PC-3 (cell line): ENCODE measurements at regions not wholly inside any gene's neighbourhood (a gene's known extent, or its start where the extent isn't known, plus 50 kb on each side); places are given as distances from the start of the nearest gene placed in this dataset.
"Not testable (repeated sequence)": the region's sequence is repeated elsewhere in the genome, so short reads cannot be mapped to it uniquely, and the experiment has no call there.

Experiments used
- ATAC-seq: fragments of 200-7000 bp; cut with Tn5 transposase; 2 replicates; pipeline ENCODE4 v1.9.1; 2020; ENCODE audit warnings: mild to moderate bottlenecking, moderate library complexity
- BruUV-seq: library from RNA; stranded (reverse); fragments of 400-500 nt; replicated peaks from 2 replicates; lab custom pipeline; 2021; lab: Mats Ljungman, UMichigan
- CTCF ChIA-PET: fragments of 300-600 bp; sonication (Branson Sonifier 250); formaldehyde crosslinking; loops from one replicate; lab custom pipeline; 2022; ENCODE audit warnings: antibody characterized with exemption; lab: Charles Lee
- POLR2A ChIA-PET: fragments of 300-600 bp; sonication (Branson Sonifier 250); formaldehyde crosslinking; loops from one replicate; lab custom pipeline; 2022; ENCODE audit warnings: antibody characterized with exemption; ENCODE audit not compliant: unreplicated experiment; lab: Charles Lee
- DNase-seq: peaks from one replicate; pipeline ENCODE4 v3.0.0-alpha.2; 2015
- H2AFZ ChIP-seq: fragments of 300-600 bp; sonication (generic); 2 replicates; pipeline ENCODE4 v1.6.0; 2016; ENCODE audit warnings: antibody characterized with exemption, low read length
- H3F3A ChIP-seq: fragments of 300-600 bp; sonication (generic); one replicate; pipeline ENCODE4 v1.6.0; 2017; ENCODE audit warnings: antibody characterized with exemption, low read length, control low read depth, mild to moderate bottlenecking; ENCODE audit not compliant: unreplicated experiment
- H3K27ac ChIP-seq: fragments of 300-600 bp; sonication (generic); 2 replicates; pipeline ENCODE4 v1.5.1; 2016; ENCODE audit warnings: mild to moderate bottlenecking, low read length
- H3K27me3 ChIP-seq: fragments of 300-600 bp; sonication (generic); 2 replicates; pipeline ENCODE4 v1.6.1; 2016; ENCODE audit warnings: low read length, mixed read lengths
- H3K36me3 ChIP-seq: fragments of 300-600 bp; sonication (generic); 2 replicates; pipeline ENCODE4 v1.6.1; 2016; ENCODE audit warnings: low read depth, mixed run types, low read length, mixed read lengths
- H3K4me1 ChIP-seq: fragments of 300-600 bp; sonication (generic); 2 replicates; pipeline ENCODE4 v1.5.1; 2016; ENCODE audit warnings: low read length; ENCODE audit not compliant: insufficient read depth
- H3K4me2 ChIP-seq: fragments of 300-600 bp; sonication (generic); 2 replicates; pipeline ENCODE4 v1.6.0; 2016; ENCODE audit warnings: low read length
- H3K4me3 ChIP-seq: fragments of 300-600 bp; sonication (generic); 2 replicates; pipeline ENCODE4 v1.5.1; 2016; ENCODE audit warnings: mild to moderate bottlenecking, low read length, mixed read lengths
- H3K79me2 ChIP-seq: fragments of 300-600 bp; sonication (generic); 2 replicates; pipeline ENCODE4 v1.6.1; 2017; ENCODE audit warnings: low read length, mixed read lengths
- H3K9ac ChIP-seq: fragments of 300-600 bp; sonication (generic); 2 replicates; pipeline ENCODE4 v1.6.0; 2016; ENCODE audit warnings: mild to moderate bottlenecking, low read length
- H3K9me2 ChIP-seq: fragments of 300-600 bp; sonication (generic); replicated peaks from 2 replicates; pipeline ENCODE4 v1.6.1; 2016; ENCODE audit warnings: mixed run types, low read length, mixed read lengths
- H3K9me3 ChIP-seq: fragments of 300-600 bp; sonication (generic); 2 replicates; pipeline ENCODE4 v1.6.1; 2016; ENCODE audit warnings: low read length, mixed read lengths
- H4K20me1 ChIP-seq: fragments of 300-600 bp; sonication (generic); 2 replicates; pipeline ENCODE4 v1.6.1; 2016; ENCODE audit warnings: low read length, mixed read lengths
- EZH2 ChIP-seq: fragments of 300-600 bp; sonication (generic); IDR thresholded peaks from one replicate; pipeline ENCODE4 v1.6.1; 2017; ENCODE audit warnings: antibody characterized with exemption, mild to moderate bottlenecking, low read length; ENCODE audit not compliant: unreplicated experiment
- EZH2phosphoT487 ChIP-seq: fragments of 300-600 bp; sonication (generic); IDR thresholded peaks from 2 replicates; pipeline ENCODE4 v1.6.1; 2018; ENCODE audit warnings: mild to moderate bottlenecking, antibody characterized with exemption, low read length, borderline replicate concordance
- intact Hi-C: fragments of 100-400 bp; cut with micrococcal nuclease; formaldehyde crosslinking; loops from 2 replicates; pipeline ENCODE4 v1.9.0; 2023
- TF ChIP-seq, protein P1 (sequence below): fragments of 300-600 bp; sonication (generic); conservative IDR thresholded peaks from 2 replicates; pipeline ENCODE4 v1.5.1; 2017; ENCODE audit warnings: antibody characterized with exemption, low read depth, mild to moderate bottlenecking, low read length

DNA sequence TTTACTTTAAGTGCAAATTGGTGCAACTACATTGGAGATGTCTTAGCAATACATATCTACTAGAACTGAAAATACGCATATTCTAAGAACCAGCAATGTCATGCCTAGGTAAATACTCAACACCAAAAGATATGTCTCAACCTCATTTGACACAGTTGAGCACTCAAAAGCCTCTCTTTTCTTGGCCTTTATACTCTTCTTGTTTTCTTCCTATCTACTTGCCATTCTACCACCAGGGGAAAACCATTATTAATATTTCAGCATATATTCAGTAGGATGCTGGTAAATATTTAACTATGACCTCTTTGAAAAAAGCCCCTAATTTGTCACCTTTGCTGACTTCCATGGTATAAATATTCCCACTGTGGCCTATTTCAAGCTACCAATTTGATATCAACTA is 443.8 kb downstream of the LRRC70 start:
- Histone ChIP-seq H3F3A (no peaks in the 10 kb centered on the region), H2AFZ (no peak overlapping the region), H3K36me3 (no peaks in the 10 kb centered on the region), H3K4me3 (no peak overlapping the region), H3K27ac (no peak overlapping the region), H3K4me2 (no peak overlapping the region), H3K9ac (no peak overlapping the region), H3K9me3 (no peaks in the 10 kb centered on the region), H3K4me1 (no peaks in the 10 kb centered on the region), H3K9me2 (no peaks in the 10 kb centered on the region), H3K79me2 (no peaks in the 10 kb centered on the region), H4K20me1 (no peaks in the 10 kb centered on the region), H3K27me3 (no peaks in the 10 kb centered on the region)
- DNase-seq = no peak
- ChIA-PET CTCF (no interaction called here), POLR2A (no interaction called here)
- ATAC-seq = no peak
- BruUV-seq = no TSS peak
- TF ChIP-seq EZH2phosphoT487 (no peak), EZH2 (no peak)
- TF ChIP-seq, protein P1, sequence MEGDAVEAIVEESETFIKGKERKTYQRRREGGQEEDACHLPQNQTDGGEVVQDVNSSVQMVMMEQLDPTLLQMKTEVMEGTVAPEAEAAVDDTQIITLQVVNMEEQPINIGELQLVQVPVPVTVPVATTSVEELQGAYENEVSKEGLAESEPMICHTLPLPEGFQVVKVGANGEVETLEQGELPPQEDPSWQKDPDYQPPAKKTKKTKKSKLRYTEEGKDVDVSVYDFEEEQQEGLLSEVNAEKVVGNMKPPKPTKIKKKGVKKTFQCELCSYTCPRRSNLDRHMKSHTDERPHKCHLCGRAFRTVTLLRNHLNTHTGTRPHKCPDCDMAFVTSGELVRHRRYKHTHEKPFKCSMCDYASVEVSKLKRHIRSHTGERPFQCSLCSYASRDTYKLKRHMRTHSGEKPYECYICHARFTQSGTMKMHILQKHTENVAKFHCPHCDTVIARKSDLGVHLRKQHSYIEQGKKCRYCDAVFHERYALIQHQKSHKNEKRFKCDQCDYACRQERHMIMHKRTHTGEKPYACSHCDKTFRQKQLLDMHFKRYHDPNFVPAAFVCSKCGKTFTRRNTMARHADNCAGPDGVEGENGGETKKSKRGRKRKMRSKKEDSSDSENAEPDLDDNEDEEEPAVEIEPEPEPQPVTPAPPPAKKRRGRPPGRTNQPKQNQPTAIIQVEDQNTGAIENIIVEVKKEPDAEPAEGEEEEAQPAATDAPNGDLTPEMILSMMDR = no peak
- intact Hi-C loops = no loop called here

DNA sequence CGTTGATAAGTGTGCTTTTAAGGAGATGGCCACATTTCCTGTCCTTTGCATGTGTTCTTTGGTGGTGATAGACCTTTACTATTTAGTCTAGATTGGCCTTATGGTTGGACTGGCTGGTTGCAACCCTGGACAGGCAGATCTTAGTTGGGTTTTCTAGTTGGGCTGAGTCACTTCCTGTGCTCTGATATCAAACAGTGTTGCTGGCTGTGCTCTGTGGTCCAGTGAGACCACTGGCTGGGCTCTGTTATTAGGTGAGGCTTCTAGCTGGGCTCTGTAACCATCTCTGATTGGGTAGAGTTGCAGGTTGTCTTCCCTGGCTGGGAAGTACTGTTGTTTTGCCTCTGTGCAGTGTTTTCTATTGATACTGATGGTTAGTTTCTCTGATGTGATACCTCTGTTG is 432.5 kb downstream of the LRRC70 start:
- no peak for TF ChIP-seq EZH2
- TF ChIP-seq, protein P1 = no peak
- TF ChIP-seq EZH2phosphoT487 = no peak
- DNase-seq (no peak), ATAC-seq (no peak)
- Histone ChIP-seq H3K4me1 (no peaks in the 10 kb centered on the region), H3K9me2 (no peaks in the 10 kb centered on the region), H3K79me2 (no peaks in the 10 kb centered on the region), H3K4me2 (no peak overlapping the region), H3K36me3 (no peaks in the 10 kb centered on the region), H3K9ac (no peak overlapping the region), H3K4me3 (no peak overlapping the region), H2AFZ (no peak overlapping the region), H4K20me1 (no peaks in the 10 kb centered on the region), H3K27me3 (no peaks in the 10 kb centered on the region), H3K9me3 (0 out of 2 replicates have a peak, but pooled peaks cover 3% of the 10 kb centered on the region), H3K27ac (no peak overlapping the region), H3F3A (no peaks in the 10 kb centered on the region)
- intact Hi-C loops = no loop called here
- ChIA-PET POLR2A (no interaction called here), CTCF (no interaction called here)
- BruUV-seq = no TSS peak

DNA sequence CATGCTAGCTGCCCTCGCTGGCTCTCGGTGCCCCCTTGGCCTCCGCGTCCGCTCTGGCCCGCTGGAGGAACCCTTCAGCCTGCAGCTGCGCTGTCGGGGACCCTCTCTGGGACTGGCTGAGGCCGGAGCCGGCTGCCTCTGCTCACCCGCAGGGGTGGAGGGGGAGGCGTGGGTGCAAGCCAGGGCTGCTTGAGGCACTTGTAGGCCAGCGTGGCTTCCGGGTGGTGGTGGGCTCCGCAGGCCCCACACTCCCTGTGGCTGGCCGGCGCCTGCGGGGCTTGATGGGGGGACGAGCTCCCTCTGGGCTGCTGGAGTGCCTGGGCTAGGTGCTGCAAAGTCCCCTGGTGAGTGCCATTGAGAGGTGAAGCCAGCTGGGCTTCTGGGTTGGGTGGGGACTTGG is 429.6 kb downstream of the LRRC70 start:
- no peak for DNase-seq
- Histone ChIP-seq H3K4me1 (no peaks in the 10 kb centered on the region), H3K4me2 (no peak overlapping the region), H3K79me2 (no peaks in the 10 kb centered on the region), H3K27me3 (no peaks in the 10 kb centered on the region), H3K9me3 (no peaks in the 10 kb centered on the region), H3K36me3 (no peaks in the 10 kb centered on the region), H4K20me1 (no peaks in the 10 kb centered on the region), H2AFZ (no peak overlapping the region), H3F3A (no peaks in the 10 kb centered on the region), H3K9ac (no peak overlapping the region), H3K27ac (no peak overlapping the region), H3K9me2 (no peaks in the 10 kb centered on the region), H3K4me3 (no peak overlapping the region)
- TF ChIP-seq, protein P1 = no peak
- TF ChIP-seq EZH2 = no peak
- no peak for TF ChIP-seq EZH2phosphoT487
- no peak for ATAC-seq
- ChIA-PET POLR2A (no interaction called here), CTCF (no interaction called here)
- no TSS peak for BruUV-seq
- intact Hi-C loops = no loop called here

DNA sequence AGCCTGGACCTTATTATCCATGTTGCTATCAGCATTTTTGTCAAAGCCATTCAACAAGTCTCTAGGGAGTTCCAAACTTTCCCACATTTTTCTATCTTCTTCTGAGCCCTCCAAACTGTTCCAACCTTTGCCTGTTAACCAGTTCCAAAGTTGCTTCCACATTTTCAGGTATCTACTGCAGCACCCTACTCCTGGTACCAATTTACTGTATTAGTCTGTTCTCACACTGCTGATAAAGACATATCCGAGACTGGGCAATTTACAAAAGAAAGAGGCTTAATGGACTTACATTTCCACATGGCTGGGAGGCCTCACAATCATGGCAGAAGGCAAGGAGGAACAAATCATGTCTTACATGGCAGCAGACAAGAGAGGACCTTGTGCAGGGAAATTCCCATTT is 416.2 kb downstream of the LRRC70 start:
- POLR2A ChIA-PET, H4K20me1 ChIP-seq, ATAC-seq, DNase-seq, H3K79me2 ChIP-seq, H3F3A ChIP-seq, H3K9me2 ChIP-seq, H3K9ac ChIP-seq, BruUV-seq, intact Hi-C loops, CTCF ChIA-PET, H3K9me3 ChIP-seq, H3K4me2 ChIP-seq, H3K36me3 ChIP-seq, H3K4me1 ChIP-seq, H3K4me3 ChIP-seq, H3K27ac ChIP-seq, H2AFZ ChIP-seq, H3K27me3 ChIP-seq: not testable (repeated sequence)
